Suppressor macrophage treated with lipopolysaccharide for 1 hour (primary cell): ENCODE measurements at regions not wholly inside any gene's neighbourhood (a gene's known extent, or its start where the extent isn't known, plus 50 kb on each side); places are given as distances from the start of the nearest gene placed in this dataset.

Experiments
- DNase-seq, 3 donors: peaks; one replicate each; pipeline ENCODE4 v3.0.0-alpha.2; 2020 to 2022

DNA sequence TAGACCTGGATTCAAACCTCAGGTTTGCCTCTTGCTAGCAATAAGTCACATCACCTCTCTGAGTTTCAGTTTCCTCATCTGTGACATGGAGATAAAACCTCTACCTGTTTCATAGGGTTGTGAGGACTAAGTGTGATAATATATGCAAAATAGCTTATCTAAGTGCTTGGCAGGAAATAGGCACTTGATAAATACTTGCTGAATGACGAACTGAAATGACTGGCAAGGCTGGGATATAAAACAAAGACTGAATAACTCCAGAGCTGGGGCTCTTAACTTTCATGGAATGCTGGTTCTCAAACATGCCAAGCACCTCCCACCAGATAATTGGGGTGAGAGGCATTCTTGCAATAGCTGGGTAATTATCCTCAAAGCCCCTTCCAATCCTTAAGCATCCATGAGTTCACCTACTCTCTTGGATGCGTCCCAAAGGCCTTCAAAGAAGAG is 87.6 kb downstream of the ADRB2 start:
- DNase-seq: no peak

DNA sequence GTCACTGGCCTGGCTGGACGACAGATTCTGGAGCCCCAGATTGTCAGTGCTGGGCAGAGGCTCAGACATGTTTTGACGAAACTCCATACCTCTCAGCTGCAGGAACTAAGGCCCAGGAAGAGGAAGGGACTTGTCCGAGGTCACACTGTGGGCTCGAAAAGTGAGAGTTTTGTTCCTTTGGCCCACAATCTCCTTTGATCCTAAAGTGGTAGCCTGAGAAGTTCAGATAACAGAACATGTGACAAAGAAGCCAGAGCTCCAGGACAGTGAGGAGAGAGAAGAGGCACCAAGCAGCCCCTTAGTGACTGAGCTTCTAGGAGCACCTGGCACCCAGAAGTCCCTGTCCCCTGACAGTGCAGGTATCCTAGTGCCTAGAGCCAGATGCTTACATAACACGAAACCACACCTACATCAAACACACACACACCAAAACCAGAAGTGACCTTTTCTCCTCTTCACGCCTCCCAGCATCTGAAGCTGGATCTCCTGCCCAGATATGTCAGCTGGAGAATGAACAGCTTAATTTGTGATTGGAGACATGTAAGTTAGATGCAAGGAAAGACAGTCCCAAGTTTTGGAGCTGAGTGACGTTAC is 88.9 kb downstream of the ADRB2 start:
- DNase-seq: no peak

DNA sequence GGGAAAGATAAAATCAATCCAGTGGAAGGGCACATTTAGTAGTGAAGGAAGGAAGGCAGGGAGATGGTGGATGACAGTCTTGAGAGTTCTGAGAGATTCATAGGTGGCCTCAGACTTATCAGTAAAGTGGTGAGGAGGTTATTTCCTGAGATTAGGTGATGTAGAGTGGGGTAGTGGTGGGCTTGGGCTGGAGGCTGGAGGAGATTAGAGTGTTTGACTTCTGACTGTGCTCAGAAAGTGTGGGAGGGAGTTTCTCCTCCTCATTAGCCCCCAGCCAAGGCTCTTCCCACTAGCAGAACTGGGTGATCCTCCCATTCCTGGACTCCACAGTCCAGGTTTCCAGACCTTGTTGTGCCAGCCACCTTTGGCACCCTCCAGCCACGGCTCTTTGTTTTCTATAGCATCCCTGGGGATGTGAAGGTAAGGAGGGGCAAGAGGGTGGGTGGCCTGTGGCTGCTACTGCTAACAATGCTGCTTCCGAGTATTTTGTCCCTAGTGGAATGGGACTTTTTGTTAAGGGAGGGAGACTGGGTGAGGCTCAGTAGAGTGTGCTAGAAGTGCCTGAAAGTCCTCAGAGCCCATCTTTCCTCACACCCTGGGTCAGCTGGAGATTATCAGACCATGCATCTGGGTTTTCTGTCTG is 94.4 kb downstream of the ADRB2 start:
- DNase-seq: no peak

DNA sequence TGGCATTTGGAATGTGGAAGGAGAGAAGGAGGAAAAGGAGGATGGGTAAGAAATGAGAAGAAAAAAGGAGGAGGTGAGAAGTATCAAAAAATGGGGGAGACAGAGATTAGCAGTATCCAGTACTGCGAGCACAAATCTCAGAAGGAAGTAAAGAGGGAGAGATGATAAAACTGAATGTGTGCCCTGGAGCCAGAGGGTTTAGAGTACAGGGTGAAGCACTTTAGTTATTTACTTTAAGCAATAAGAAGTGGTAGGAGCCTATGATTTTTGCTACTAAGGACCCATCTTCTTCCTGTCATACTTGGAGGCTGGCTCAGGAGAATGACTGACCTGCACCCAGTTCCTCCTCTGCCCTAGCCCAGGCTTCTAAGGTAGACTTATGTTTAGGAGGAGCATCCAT is 94.9 kb downstream of the ADRB2 start:
- no peak for DNase-seq

DNA sequence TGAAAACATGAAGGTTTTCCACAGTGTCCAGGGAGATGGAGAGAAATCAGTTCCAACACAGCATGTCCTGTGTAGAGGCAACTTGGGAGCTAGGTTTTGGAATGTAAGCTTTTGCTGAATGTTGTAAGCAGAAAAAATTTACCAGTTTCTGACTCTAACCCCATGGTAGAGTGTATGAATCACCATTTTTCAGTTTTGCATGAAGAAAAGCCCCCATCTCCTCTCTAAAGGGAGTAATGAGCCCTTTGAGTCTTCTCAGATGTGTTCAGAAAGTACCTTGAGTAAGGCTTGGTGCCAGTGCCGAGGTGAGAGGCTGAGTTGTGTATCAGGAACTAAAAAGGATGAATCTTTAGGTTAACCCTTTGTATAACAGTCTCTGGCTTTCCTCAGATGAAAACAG is 96.2 kb downstream of the ADRB2 start:
- peak in 1 of 3 donors; percentile 22 for DNase-seq

DNA sequence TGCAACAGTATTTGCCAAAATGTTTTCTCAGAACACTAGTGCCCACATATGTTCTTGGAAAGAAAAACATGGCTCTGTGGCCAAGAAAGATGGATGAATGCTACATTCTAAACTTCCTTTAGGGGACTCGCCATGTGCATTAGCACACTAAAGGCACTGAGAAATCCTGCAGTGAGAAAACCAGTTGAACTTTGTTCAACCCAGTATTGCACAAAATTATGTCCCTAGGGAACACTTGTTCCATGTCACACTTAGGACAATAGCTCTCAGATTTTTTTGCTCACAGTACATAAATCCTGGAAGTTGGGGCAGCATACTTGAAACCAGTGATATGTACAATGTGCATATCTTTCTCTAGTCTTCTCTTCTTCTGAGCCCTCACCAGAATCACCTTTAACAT is 96.6 kb downstream of the ADRB2 start:
- no peak for DNase-seq

DNA sequence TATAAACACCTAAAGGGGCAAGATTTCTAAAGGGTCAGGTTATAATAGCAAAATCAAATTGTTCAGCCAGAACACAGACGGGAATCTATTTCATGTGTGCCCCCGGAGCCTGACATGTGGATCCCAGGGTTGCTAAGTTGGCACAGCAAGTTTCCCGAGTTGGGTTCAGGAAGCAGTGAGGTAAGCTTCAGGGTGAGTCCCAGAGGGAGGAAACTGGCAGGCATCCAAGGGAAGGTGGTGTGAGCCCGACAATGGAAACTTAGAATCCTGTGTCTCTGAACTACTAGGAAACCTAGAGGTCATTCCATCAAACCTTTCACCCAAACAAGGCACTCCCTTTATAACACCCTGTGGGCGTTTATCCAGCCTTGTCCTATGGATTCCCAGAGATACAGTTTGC is 98.4 kb downstream of the ADRB2 start:
- DNase-seq: no peak

DNA sequence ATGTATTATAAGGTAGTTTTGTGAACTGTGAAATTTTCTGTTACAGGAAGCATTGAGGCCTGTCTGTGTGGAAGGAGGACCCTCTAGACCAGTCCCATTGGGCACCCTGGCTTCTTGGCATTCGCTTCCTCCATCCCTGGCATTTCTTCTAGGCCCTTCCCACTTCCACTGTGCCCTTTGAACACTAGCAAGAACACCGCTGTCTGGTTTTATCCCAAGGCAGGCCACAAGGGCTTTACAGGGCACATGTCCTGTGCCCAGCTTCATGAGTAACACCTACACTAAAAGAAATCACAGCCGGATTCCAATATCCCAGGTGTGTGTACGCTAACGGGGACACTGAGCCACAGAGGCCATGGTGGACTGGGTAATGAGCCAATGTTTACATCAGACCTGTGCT is 99.8 kb downstream of the ADRB2 start:
- DNase-seq: no peak

DNA sequence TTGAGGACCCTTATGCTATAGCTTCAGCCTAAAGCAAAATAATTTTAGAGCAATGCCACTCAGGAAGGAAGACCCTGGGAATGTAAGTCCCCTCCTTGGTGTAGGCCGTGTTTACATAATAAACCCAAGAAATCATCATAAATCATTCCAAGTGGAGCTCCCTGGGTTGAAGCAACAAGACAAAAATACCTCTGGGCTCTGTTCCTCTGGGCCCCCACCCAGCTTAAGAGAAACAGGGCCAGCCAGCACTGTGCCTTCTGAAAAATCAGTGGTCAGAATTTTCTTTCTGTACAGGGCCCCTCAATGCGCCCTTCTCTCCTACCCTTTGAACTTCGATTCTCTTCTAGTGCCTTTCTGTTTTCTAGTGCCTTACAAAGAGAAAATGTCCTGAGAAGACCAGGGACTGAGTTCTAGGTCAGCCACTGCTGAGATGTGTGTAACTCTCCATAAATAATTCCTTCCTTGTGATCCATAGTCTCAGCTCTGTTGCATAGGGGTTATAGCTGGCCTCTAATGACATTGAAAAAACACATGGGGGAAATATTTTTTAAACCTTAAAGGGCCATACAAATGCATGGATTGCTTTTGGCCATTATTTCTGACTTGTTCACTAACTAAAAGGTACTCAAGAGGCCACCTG is 101.0 kb downstream of the ADRB2 start:
- no peak for DNase-seq

DNA sequence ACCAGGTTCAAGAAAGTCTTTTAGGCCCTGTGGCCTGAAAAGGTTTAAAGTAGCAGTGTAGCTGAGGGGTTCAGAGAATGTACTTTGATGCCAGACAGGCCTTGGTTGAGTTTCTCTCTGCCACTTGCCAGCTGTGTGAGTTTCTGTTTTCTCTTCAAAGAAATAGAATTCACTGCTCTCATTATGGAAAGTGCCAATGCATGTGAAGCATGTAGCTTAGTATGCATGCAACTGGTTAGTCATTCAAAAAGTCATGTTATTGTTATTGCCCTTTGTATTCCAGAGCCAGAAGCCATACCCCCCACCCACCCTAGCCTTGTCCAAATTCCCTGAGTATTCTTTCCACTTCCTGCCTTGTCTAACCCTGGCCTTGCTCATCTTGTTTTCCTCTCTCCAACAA is 101.7 kb downstream of the ADRB2 start:
- no peak for DNase-seq

DNA sequence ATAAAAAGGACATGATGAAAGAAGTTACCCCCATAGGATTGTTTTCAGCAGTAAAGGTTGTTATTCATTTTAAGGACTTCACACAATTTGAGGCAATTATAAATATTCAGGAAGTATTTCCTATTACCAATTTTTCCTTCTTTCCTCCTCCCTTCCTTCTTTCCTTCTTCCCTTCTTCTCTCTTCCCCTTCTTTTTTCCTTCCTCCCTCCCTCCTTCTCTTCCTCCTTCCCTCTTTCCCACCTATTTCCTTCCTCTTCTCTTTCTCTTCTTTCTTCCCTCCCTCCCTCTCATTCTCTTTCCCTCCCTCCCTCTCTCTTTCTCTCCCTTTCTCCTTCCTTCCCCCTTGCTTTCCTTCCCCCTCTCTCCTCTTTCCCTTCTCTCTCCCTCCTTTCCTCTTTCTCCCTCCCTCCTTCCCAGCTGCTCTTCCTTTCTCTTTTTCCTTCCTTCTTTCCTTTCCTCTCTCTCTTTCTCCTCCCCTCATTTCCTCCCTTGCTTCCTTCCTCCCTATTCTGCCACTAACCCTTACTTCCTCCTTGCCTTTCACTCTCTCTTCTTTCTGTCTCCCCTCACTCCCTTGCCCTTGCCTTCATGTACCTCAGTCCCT is 105.1 kb downstream of the ADRB2 start:
- no peak for DNase-seq

DNA sequence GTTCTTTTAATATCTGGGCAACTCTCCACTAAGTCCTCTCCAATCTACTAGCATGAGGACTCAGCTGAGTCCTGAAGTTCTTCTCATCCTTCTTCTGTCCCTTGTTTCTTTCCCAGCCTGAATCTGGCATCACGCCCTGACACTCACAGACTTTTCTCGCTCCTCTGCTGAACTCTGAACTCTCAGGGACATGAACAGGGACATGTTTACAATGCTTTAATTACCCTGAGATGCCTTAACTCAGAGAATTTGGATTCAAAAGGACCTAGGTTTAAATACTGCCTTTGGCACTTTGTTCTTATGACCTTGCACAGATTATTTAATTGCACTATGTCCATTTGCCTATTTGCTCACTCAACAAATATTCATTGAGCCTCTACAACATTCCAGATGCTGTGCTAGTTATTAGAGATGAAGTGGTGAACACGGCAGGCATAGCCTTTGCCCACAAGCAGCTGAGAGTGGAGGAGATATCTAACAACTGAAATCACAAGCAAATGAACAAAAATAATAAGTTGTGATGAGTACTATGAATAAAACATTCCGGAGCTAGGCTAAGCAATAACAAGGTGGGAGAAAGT is 106.0 kb downstream of the ADRB2 start:
- DNase-seq: no peak

DNA sequence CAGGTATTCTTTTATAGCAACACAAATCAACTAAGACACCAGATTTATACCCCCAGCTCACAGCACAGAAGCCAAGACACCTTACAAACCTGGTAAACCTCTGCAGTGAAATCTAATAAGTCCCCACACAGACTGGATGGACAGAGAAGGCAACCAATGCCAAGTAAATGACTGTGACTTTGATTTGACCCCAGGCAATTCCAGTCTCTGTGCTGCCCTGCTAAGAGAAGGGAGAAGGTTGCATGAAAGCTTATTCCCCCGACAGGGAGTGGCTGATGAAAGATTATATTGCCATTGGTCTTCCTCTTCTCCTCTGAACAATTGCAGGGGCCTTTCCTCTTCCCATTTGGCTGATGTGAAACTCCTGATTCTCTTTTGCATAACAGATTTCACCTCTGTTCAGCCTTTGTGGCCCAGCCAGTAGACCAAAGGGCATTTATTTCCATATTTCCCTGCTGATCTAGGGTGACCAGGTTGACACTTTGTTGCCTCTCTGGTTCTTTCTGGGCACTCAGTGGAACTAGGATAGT is 107.6 kb downstream of the ADRB2 start:
- no peak for DNase-seq

DNA sequence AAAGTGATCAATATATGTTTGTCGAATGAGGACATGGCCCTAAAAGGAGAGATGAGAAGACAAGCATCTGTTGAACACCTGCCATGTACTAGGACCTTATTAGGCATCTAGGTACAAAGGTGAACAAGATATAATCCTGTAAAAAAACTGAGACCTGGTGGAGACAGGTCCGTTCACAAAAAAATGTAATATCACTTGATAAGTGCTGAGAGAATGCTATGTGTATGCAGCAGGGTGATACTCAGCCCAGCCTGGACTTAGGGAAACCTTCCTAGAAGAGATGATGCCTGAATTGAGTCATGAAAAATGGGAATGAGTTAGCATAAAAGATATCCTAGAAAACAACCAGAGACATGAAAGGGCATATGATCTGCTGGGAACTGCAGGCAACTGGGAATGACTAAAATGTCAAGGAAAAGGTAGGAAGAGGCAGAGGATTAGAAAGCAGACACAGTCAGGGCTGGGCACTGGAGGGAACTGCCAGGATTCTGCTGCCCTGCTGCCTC is 108.5 kb downstream of the ADRB2 start:
- no peak for DNase-seq

DNA sequence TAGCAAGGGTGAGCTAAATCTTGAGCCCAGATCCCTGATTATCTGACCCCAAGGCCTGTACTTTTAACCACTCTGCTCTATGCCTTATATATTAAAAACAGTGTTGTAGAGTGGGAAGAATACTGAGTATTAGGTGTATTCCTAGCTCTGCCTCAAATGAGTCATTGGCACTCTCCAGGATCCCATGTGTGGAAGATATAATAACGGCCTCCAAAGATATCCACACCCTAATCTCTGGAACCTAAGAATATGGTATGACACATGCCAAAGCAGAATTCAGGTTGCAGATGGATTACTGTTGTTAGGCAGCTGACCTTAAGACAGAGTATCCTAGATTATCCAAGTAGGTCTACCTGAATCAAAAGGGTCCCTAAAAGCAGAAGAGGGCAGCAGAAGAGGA is 110.8 kb downstream of the ADRB2 start:
- no peak for DNase-seq

DNA sequence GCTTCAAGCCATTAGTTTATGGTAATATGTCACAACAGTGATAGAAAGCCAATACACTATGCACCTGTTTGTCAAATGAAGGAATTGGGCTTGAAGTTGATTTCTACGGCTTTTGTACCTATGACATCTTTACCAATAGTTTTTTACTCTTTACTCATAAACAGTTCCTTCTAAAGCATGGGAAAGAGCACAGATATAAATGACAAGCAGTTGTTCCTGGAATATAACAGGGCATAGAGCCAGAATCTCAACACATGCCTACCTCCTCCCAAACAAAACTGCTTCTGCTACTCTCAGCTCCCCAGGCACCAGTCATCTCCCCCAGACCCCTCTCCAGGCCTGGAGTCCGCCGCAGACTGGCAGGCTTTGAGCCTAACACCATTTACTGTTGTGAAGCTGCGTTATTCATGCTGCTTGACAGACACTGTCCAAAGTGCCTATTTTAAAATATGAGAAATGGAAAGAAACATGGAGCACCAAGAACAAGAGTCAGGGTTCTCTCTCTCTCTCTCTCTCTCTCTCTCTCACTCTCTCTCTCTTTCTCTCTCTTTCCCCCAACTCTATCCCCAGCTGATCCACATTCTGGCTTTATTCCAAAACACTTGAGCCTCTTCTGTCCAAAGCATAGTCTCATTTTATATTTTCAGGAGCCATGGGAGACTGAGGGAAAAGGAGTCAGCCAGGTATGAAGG is 111.6 kb downstream of the ADRB2 start:
- DNase-seq: no peak

DNA sequence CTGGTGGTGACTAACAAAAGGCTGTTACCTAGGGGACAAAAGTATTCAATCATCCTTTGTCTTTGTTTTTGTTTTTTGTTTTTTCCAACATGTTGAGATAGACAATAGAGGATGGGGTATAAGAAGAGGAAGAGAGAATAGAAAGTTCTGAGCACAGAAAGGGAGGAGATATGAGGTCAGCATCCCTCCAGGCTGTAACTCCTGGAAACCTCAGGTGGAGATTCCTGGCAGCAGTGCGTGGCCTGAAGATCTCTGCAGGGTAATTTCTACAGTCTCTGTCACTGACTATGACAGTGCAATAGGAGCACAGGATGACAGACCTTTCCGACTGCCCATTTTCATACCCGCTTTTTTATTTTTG is 112.1 kb downstream of the ADRB2 start:
- DNase-seq: no peak

DNA sequence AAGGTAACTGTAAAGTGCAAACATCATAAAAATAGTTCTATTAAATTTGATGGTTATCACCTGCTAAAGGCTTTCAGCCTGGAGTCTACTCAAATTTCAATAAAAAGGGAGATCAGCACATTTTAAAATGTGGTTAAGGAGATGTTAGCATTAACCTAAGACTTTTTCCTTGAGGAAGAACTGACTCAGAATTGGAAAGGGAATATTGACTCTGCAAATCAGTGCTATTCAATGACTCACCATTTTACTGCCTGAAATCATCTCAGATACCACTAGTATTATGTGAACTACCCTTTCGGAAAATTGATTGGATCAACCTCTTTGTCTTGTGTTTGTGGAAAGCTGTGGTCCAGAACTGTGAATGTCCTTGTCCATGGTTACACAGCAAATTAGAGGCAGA is 113.3 kb downstream of the ADRB2 start:
- no peak for DNase-seq

DNA sequence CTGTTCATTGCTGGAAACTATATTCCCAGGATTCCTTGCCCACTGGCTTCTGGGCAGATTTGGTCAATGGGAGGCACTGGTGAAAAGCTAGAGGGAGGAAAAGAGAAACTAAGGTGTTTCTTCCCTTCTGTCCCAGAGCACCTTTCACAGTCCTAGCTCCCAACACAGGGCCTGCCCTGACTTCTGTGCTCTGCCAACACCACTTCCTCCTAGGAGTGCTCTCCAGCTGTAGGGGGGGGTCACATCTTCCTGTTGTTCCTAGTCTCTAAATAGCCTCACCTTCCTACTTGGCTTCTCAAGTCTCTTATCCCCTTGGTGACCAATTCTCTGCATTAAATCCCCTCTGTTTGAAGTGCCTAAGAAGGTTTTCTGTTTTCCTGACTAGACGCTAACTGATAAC is 115.4 kb downstream of the ADRB2 start:
- no peak for DNase-seq

DNA sequence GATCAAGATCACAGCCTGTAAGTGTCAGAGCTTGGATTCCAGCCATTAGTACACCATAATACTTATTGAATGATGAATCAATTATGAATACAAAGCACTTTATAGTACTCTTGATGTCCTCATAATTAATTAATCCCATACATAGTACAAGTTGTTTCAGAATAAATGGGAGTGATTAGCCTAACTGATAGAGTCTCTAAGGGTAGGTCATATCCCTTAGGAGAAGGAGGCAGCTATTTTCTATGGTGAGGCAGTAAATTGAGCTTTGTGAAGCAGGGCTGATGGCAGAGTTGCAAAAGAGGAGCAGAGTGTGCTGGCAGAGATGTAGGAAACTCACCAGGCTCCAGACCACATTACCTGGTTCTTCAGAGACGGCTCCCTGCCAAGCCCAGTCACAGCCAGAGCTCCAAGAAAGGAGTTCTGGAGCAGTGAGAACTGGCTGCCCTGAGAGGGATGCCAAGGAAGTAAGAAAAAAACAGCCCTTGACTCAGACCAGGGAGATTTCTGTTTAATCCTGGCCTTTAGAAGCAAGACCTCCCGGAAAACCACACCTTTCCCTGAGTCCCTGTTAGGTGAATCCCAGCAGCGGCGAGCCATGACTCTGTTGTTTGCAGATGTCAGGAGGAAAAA is 112.9 kb downstream of the SH3TC2 start:
- DNase-seq: no peak

DNA sequence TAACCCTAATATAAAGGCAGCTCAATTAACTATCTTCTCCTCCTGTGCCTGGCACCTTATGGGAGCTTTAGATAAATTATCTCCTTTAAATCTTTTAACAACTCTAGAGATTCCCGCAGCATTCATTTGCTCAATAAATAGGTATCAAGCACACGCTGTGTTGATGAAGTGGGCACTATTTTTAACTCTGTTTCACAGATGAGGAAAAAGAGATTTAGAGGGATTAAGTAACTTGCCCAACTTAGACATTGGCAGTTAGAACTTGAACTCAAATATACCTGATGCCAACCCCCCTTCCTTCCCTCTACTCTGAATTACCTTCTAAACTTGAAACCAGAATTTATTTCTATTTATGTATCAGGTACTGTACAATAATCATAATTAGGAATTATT is 112.4 kb downstream of the SH3TC2 start:
- DNase-seq: no peak

DNA sequence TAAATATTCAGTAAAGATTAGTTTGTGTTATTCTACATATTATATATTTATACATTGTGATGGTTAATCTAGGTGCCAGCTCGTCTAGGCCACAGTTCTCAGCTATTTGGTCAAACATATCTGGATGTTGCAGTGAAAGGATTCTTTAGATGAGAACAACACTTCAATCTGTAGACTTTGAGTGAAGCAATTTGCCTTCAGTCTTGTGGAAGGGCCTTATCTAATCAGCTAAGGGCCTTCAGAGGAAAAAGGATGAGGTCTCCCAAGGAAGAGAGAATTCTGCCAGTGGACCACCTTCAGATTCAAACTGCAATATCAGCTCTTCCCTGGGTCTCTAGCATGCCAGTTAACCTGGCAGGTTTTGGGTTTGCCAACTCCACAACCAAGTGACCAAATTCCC is 112.0 kb downstream of the SH3TC2 start:
- no peak for DNase-seq
